ENCODE measurements at regions not wholly inside any gene's neighbourhood (a gene's known extent, or its start where the extent isn't known, plus 50 kb on each side); places are given as distances from the start of the nearest gene placed in this dataset.

GRCh38 chr10:2909921-2910320, 157.4 kb upstream of the PFKP start:
- POLR2A ChIA-PET = no interaction called here
- H3K27ac Mint-ChIP-seq = no peak overlapping the region
- no peak overlapping the region for H3K4me3 Mint-ChIP-seq
- H3K9me3 Mint-ChIP-seq = no peaks in the 10 kb centered on the region
- TF ChIP-seq USF1 (CRISPR knock-in tag; IDR thresholded peaks at IDR 0.05) = no peak
- TF ChIP-seq AFF4 (CRISPR knock-in tag; IDR thresholded peaks at IDR 0.05; ENCODE audit: borderline replicate concordance) = no peak
- TF ChIP-seq MLX (CRISPR knock-in tag; IDR thresholded peaks at IDR 0.05) = no peak
- H3K36me3 Mint-ChIP-seq = no peaks in the 10 kb centered on the region
- CTCF ChIA-PET = no interaction called here
- H3K4me1 Mint-ChIP-seq = no peaks in the 10 kb centered on the region
- H3K27me3 Mint-ChIP-seq (ENCODE audit: low read depth) = peaks cover 4% of the 10 kb centered on the region; the same call in 1 of the 2 replicates
- no peak for DNase-seq (ENCODE audit: low spot score)
- ATAC-seq = no peak

GRCh38 chr10:2908851-2909630, 158.3 kb upstream of the PFKP start:
- TF ChIP-seq ZNF263 (CRISPR knock-in tag; IDR thresholded peaks at IDR 0.05; ENCODE audit: low read depth) = no peak
- H3K27ac Mint-ChIP-seq = no peak overlapping the region
- no peak for DNase-seq (ENCODE audit: low spot score)
- no peaks in the 10 kb centered on the region for H3K4me1 Mint-ChIP-seq
- ChIA-PET POLR2A (no interaction called here), CTCF (no interaction called here)
- no peaks in the 10 kb centered on the region for H3K36me3 Mint-ChIP-seq
- no peaks in the 10 kb centered on the region for H3K9me3 Mint-ChIP-seq
- peaks cover 4% of the 10 kb centered on the region for H3K27me3 Mint-ChIP-seq (ENCODE audit: low read depth)
- H3K4me3 Mint-ChIP-seq = no peak overlapping the region
- no peak for ATAC-seq

- H3K4me1 Mint-ChIP-seq = no peaks in the 10 kb centered on the region
- CTCF ChIA-PET = no interaction called here
These were observed 160.4 kb upstream of the PFKP start for GRCh38 chr10:2906974-2907373.

More at GRCh38 chr10:2906974-2907373, 160.4 kb upstream of the PFKP start:
- H3K36me3 Mint-ChIP-seq = no peaks in the 10 kb centered on the region
- H3K4me3 Mint-ChIP-seq = no peak overlapping the region
- ATAC-seq (no peak), DNase-seq (ENCODE audit: low spot score) (no peak)
- TF ChIP-seq NFE2L1 (CRISPR knock-in tag; IDR thresholded peaks at IDR 0.05) (no peak), AFF4 (CRISPR knock-in tag; IDR thresholded peaks at IDR 0.05; ENCODE audit: borderline replicate concordance) (no peak), E2F1 (CRISPR knock-in tag; IDR thresholded peaks at IDR 0.05) (no peak), ZNF219 (CRISPR knock-in tag; IDR thresholded peaks at IDR 0.05; ENCODE audit: borderline replicate concordance) (no peak), FOXJ3 (CRISPR knock-in tag; IDR thresholded peaks at IDR 0.05; ENCODE audit: borderline replicate concordance) (no peak), ZBTB43 (CRISPR knock-in tag; IDR thresholded peaks at IDR 0.05) (no peak), ZNF121 (CRISPR knock-in tag; IDR thresholded peaks at IDR 0.05) (no peak), OVOL2 (CRISPR knock-in tag; IDR thresholded peaks at IDR 0.05; ENCODE audit: borderline replicate concordance) (no peak), ATF6 (CRISPR knock-in tag; IDR thresholded peaks at IDR 0.05) (no peak), ETV6 (CRISPR knock-in tag; IDR thresholded peaks at IDR 0.05) (no peak), JAZF1 (CRISPR knock-in tag; IDR thresholded peaks at IDR 0.05) (no peak)
- H3K9me3 Mint-ChIP-seq = no peaks in the 10 kb centered on the region
- no peaks in the 10 kb centered on the region; the same call in 1 of the 2 replicates for H3K27me3 Mint-ChIP-seq (ENCODE audit: low read depth)
- POLR2A ChIA-PET = no interaction called here
- no peak overlapping the region for H3K27ac Mint-ChIP-seq
